22Rv1 (cell line): ENCODE measurements at regions not wholly inside any gene's neighbourhood (a gene's known extent, or its start where the extent isn't known, plus 50 kb on each side); places are given as distances from the start of the nearest gene placed in this dataset.

Experiments used
- H3K27ac ChIP-seq: fragments of 450-650 bp; 2 replicates; pipeline ENCODE4 v1.5.1; 2017
- CTCF ChIP-seq: fragments of 450-650 bp; IDR thresholded peaks from 2 replicates; pipeline ENCODE4 v1.5.1; 2017; ENCODE audit warnings: mild to moderate bottlenecking
- ZFX ChIP-seq: fragments of 450-650 bp; IDR thresholded peaks from 2 replicates; pipeline ENCODE4 v1.6.1; 2017; ENCODE audit warnings: antibody characterized with exemption, borderline replicate concordance

- TF ChIP-seq ZFX (no peak), CTCF (no peak)
- no peak overlapping the region for H3K27ac ChIP-seq
Observed at GRCh38 chr1:8133657-8134430, 107.7 kb upstream of the ERRFI1 start.

- TF ChIP-seq ZFX, result no peak
- no peak for TF ChIP-seq CTCF
- H3K27ac ChIP-seq, result no peak overlapping the region
Observed at GRCh38 chr1:8133190-8133589, 107.1 kb upstream of the ERRFI1 start.

- TF ChIP-seq ZFX, result no peak
- no peak for TF ChIP-seq CTCF
- no peak overlapping the region for H3K27ac ChIP-seq
Observed at GRCh38 chr1:8127171-8127641, 101.1 kb upstream of the ERRFI1 start.

GRCh38 chr1:8122477-8123407, 96.6 kb upstream of the ERRFI1 start:
- no peak for TF ChIP-seq ZFX
- TF ChIP-seq CTCF, result no peak
- H3K27ac ChIP-seq, result no peak overlapping the region

- H3K27ac ChIP-seq, result no peak overlapping the region
Observed at GRCh38 chr1:8122160-8122476, 96.0 kb upstream of the ERRFI1 start.

GRCh38 chr1:8121261-8122159, 95.4 kb upstream of the ERRFI1 start:
- no peak for TF ChIP-seq ZFX
- no peak for TF ChIP-seq CTCF
- no peak overlapping the region for H3K27ac ChIP-seq

More at GRCh38 chr1:8122160-8122476, 96.0 kb upstream of the ERRFI1 start:
- TF ChIP-seq CTCF, result no peak
- TF ChIP-seq ZFX, result no peak
